MCF 10A (cell line): ENCODE measurements at regions not wholly inside any gene's neighbourhood (a gene's known extent, or its start where the extent isn't known, plus 50 kb on each side); places are given as distances from the start of the nearest gene placed in this dataset.

Source experiments
- BruUV-seq: library from RNA; stranded (reverse); fragments of 400-500 nt; replicated peaks from 2 replicates; lab custom pipeline; 2021; lab: Mats Ljungman, UMichigan
- CTCF ChIA-PET: fragments of 300-600 bp; sonication (Branson Sonifier 250); formaldehyde crosslinking; extraction: SDS; loops from one replicate; lab custom pipeline; 2021; ENCODE audit warnings: antibody characterized with exemption, inconsistent platforms; lab: Yijun Ruan, JAX
- POLR2A ChIA-PET: fragments of 300-600, 350-650 bp; sonication (Branson Sonifier 250); formaldehyde crosslinking; extraction: SDS; loops from one replicate; lab custom pipeline; 2020; ENCODE audit warnings: antibody characterized with exemption, inconsistent platforms; lab: Yijun Ruan, JAX
- DNase-seq: peaks from one replicate; pipeline ENCODE4 v3.0.0-alpha.2; 2018; ENCODE audit not compliant: unreplicated experiment
- H3K27ac Mint-ChIP-seq: one replicate; pipeline ENCODE4 v1.8.0; 2022; ENCODE audit warnings: mild to moderate bottlenecking, low read depth, mixed read lengths; ENCODE audit not compliant: unreplicated experiment
- H3K27me3 Mint-ChIP-seq: one replicate; pipeline ENCODE4 v1.8.0; 2022; ENCODE audit warnings: mixed read lengths; ENCODE audit not compliant: insufficient read depth, unreplicated experiment
- H3K36me3 Mint-ChIP-seq: one replicate; pipeline ENCODE4 v1.8.0; 2022; ENCODE audit warnings: mild to moderate bottlenecking, moderate library complexity, mixed read lengths; ENCODE audit not compliant: insufficient read depth, unreplicated experiment
- H3K4me1 Mint-ChIP-seq: one replicate; pipeline ENCODE4 v1.8.0; 2022; ENCODE audit warnings: mixed read lengths; ENCODE audit not compliant: insufficient read depth, unreplicated experiment
- H3K4me3 Mint-ChIP-seq: one replicate; pipeline ENCODE4 v1.8.0; 2022; ENCODE audit warnings: mild to moderate bottlenecking, moderate library complexity, mixed read lengths; ENCODE audit not compliant: unreplicated experiment
- H3K9me3 Mint-ChIP-seq: one replicate; pipeline ENCODE4 v1.8.0; 2022; ENCODE audit warnings: mixed read lengths; ENCODE audit not compliant: unreplicated experiment
- CTCF ChIP-seq: fragments of 200-600 bp; IDR thresholded peaks from one replicate; pipeline ENCODE4 v1.8.0; 2022; ENCODE audit warnings: antibody characterized with exemption, mild to moderate bottlenecking; ENCODE audit not compliant: unreplicated experiment
- intact Hi-C: fragments of 100-400 bp; cut with micrococcal nuclease; formaldehyde crosslinking; loops from 2 replicates; pipeline ENCODE4 v1.14.1; 2022

GRCh38 chr1:62380181-62380580 lies 56.7 kb upstream of the USP1 start:
- ChIA-PET POLR2A (no interaction called here), CTCF (no interaction called here)
- H3K4me1 Mint-ChIP-seq: peaks cover 11% of the 10 kb centered on the region
- no peaks in the 10 kb centered on the region for H3K36me3 Mint-ChIP-seq
- H3K27ac Mint-ChIP-seq: no peak overlapping the region
- no peaks in the 10 kb centered on the region for H3K9me3 Mint-ChIP-seq
- H3K4me3 Mint-ChIP-seq: no peak overlapping the region
- intact Hi-C loops: no loop called here
- no peaks in the 10 kb centered on the region for H3K27me3 Mint-ChIP-seq
- TF ChIP-seq CTCF: no peak
- no TSS peak for BruUV-seq
- DNase-seq: no peak

GRCh38 chr1:62381831-62382657 lies 54.8 kb upstream of the USP1 start:
- H3K4me1 Mint-ChIP-seq: peaks cover 11% of the 10 kb centered on the region
- intact Hi-C loops: no loop called here
- no peaks in the 10 kb centered on the region for H3K36me3 Mint-ChIP-seq
- H3K4me3 Mint-ChIP-seq: no peak overlapping the region
- H3K9me3 Mint-ChIP-seq: no peaks in the 10 kb centered on the region
- no peak overlapping the region for H3K27ac Mint-ChIP-seq
- BruUV-seq: no TSS peak
- no peak for DNase-seq
- ChIA-PET CTCF (interaction anchor here (0.6 to 1.2 kb wide), 3 partner anchors 26 to 170 kb away, joined by 3 read pairs; no protein-coding TSS in a partner anchor), POLR2A (interaction anchor here (0.6 to 1.1 kb wide), 2 partner anchors 90 to 1527 kb away, joined by 3 read pairs; no protein-coding TSS in a partner anchor)
- H3K27me3 Mint-ChIP-seq: no peaks in the 10 kb centered on the region
- TF ChIP-seq CTCF: no peak

GRCh38 chr1:62382658-62382955 lies 54.2 kb upstream of the USP1 start:
- intact Hi-C loops: no loop called here
- no peaks in the 10 kb centered on the region for H3K36me3 Mint-ChIP-seq
- no peak overlapping the region for H3K4me3 Mint-ChIP-seq
- ChIA-PET CTCF (no interaction called here), POLR2A (interaction anchor here (0.6 to 1.1 kb wide), 2 partner anchors 90 to 1528 kb away, joined by 3 read pairs; no protein-coding TSS in a partner anchor)
- H3K9me3 Mint-ChIP-seq: no peaks in the 10 kb centered on the region
- TF ChIP-seq CTCF: no peak
- no peak for DNase-seq
- H3K4me1 Mint-ChIP-seq: peaks cover 11% of the 10 kb centered on the region
- no peak overlapping the region for H3K27ac Mint-ChIP-seq
- no TSS peak for BruUV-seq
- no peaks in the 10 kb centered on the region for H3K27me3 Mint-ChIP-seq

- H3K27ac Mint-ChIP-seq: peak overlapping the region; percentile 25
- no peak overlapping the region for H3K4me3 Mint-ChIP-seq
- H3K36me3 Mint-ChIP-seq: no peaks in the 10 kb centered on the region
- no TSS peak for BruUV-seq
- ChIA-PET CTCF (interaction anchor here (0.7 to 0.9 kb wide), 2 partner anchors 29 to 992 kb away, joined by 3 read pairs; no protein-coding TSS in a partner anchor), POLR2A (interaction anchor here (0.5 to 1.1 kb wide), 6 partner anchors 9 to 865 kb away, joined by 3 to 4 read pairs (median 3); no protein-coding TSS in a partner anchor)
- no peak for TF ChIP-seq CTCF
- DNase-seq: peak; percentile 97
- H3K9me3 Mint-ChIP-seq: no peaks in the 10 kb centered on the region
- H3K4me1 Mint-ChIP-seq: peaks cover 11% of the 10 kb centered on the region
- no peaks in the 10 kb centered on the region for H3K27me3 Mint-ChIP-seq
- intact Hi-C loops: no loop called here
Observed at GRCh38 chr1:62384276-62385005, 52.4 kb upstream of the USP1 start.
